Adrenal gland (tissue), 9 donors: ENCODE measurements at regions not wholly inside any gene's neighbourhood (a gene's known extent, or its start where the extent isn't known, plus 50 kb on each side); places are given as distances from the start of the nearest gene placed in this dataset.

ENCODE experiments used
- DNase-seq, 7 donors: peaks; one replicate each; pipeline ENCODE4 v3.0.0-alpha.2; 2019 to 2020
- H3K27ac ChIP-seq, 5 donors: fragments of 200-600 bp; sonication (generic) in 4 of 5; 1 replicate in 3 of 5; 2 replicates in 2 of 5; pipeline versions ENCODE4 v1.5.1 to v1.8.0; 2016 to 2020; ENCODE audit warnings: mild to moderate bottlenecking in 1 of 5
- H3K27me3 ChIP-seq: fragments of 200-600 bp; 2 replicates; pipeline ENCODE4 v1.8.0; 2021
- H3K36me3 ChIP-seq, 2 donors: fragments of 200-600 bp; replicated peaks in 1 of 2; 1 replicate in 1 of 2; 2 replicates in 1 of 2; pipeline versions ENCODE4 v1.5.1 to v1.8.0; 2018 to 2022
- H3K4me1 ChIP-seq, 2 donors: fragments of 200-600 bp; replicated peaks in 1 of 2; 1 replicate in 1 of 2; 2 replicates in 1 of 2; pipeline versions ENCODE4 v1.5.1 to v1.8.0; 2018 to 2021
- H3K4me3 ChIP-seq, 4 donors: fragments of 200-600 bp; sonication (generic) in 3 of 4; one replicate each; pipeline ENCODE4 v1.5.1; 2016 to 2018
- H3K9me3 ChIP-seq, 3 donors: fragments of 200-600 bp; sonication (generic) in 1 of 3; replicated peaks in 1 of 3; 1 replicate in 2 of 3; 2 replicates in 1 of 3; pipeline versions ENCODE4 v1.5.1 to v1.8.0; 2016 to 2021
- CTCF ChIP-seq, 6 experiments: fragments of 450-650 bp in 4 of 6; fragments of 200-600 bp in 2 of 6; sonication (generic) in 1 of 6; IDR thresholded peaks; 1 replicate in 5 of 6; 2 replicates in 1 of 6; pipeline versions ENCODE4 v1.5.1 to v1.8.0; 2016 to 2021; ENCODE audit warnings: antibody characterized with exemption in 6 of 6, mild to moderate bottlenecking in 2 of 6, moderate library complexity in 1 of 6
- POLR2A ChIP-seq, 2 donors: fragments of 450-650 bp; IDR thresholded peaks; one replicate each; pipeline ENCODE4 v1.6.1; 2017; ENCODE audit warnings: antibody characterized with exemption in 2 of 2, mild to moderate bottlenecking in 2 of 2, moderate library complexity in 1 of 2
- WGBS, 4 donors: extraction: QIAGEN DNeasy Blood & Tissue Kit in 2 of 4; methylation state at CpG; one replicate each; pipeline versions ENCODE4 v1.1.5 to v1.1.7; 2013 to 2017; 5-methylcytosine and 5-hydroxymethylcytosine counted together
- intact Hi-C, 2 donors: fragments of 100-400 bp; cut with DNase I; formaldehyde crosslinking; loops; one replicate each; pipeline versions ENCODE4 v1.14.1 to v1.15.0; 2022 to 2023
- donor health status: healthy with polysubstance abuse.
- donor health status: Bipolar disorder and iron deficiency.
- donor health status: DM: yes; HTN: yes; CAD: no.
- donor health status: DM: no; HTN: no; CAD: no.
- donor health status: DM: no; HTN: no; CAD: no.

- Histone ChIP-seq H3K9me3 (no peaks in the 10 kb centered on the region), H3K27me3 (no peaks in the 10 kb centered on the region), H3K36me3 (no peaks in the 10 kb centered on the region), H3K4me3 (no peak overlapping the region), H3K27ac (no peak overlapping the region), H3K4me1 (no peaks in the 10 kb centered on the region)
- WGBS, 4 donors: 77 to 89% (median 83%) methylated on average over 1 of the region's 1 CpG
- TF ChIP-seq POLR2A (IDR thresholded peaks at IDR 0.05): no peak
- TF ChIP-seq CTCF (IDR thresholded peaks at IDR 0.05): no peak
- intact Hi-C loops: no loop called here
- no peak for DNase-seq
Observed at GRCh38 chr2:167501618-167502017, 613.3 kb downstream of the XIRP2 start.

GRCh38 chr2:167493862-167494261, 605.6 kb downstream of the XIRP2 start:
- Histone ChIP-seq H3K4me3 (no peak overlapping the region), H3K36me3 (no peaks in the 10 kb centered on the region), H3K4me1 (no peaks in the 10 kb centered on the region), H3K27ac (no peak overlapping the region), H3K9me3 (no peaks in the 10 kb centered on the region), H3K27me3 (no peaks in the 10 kb centered on the region)
- intact Hi-C loops: no loop called here
- TF ChIP-seq POLR2A (IDR thresholded peaks at IDR 0.05): no peak
- no peak for TF ChIP-seq CTCF (IDR thresholded peaks at IDR 0.05)
- no peak for DNase-seq

GRCh38 chr2:167492486-167492885, 604.2 kb downstream of the XIRP2 start:
- TF ChIP-seq CTCF (IDR thresholded peaks at IDR 0.05) (no peak), POLR2A (IDR thresholded peaks at IDR 0.05) (no peak)
- Histone ChIP-seq H3K27me3 (no peaks in the 10 kb centered on the region), H3K36me3 (no peaks in the 10 kb centered on the region), H3K9me3 (no peaks in the 10 kb centered on the region), H3K4me3 (no peak overlapping the region), H3K27ac (no peak overlapping the region), H3K4me1 (no peaks in the 10 kb centered on the region)
- intact Hi-C loops: no loop called here
- no peak for DNase-seq

- 78 to 94% (median 89%) methylated on average over 3 of the region's 3 CpGs for WGBS, 4 donors
Observed at GRCh38 chr2:167491788-167492187, 603.5 kb downstream of the XIRP2 start.

GRCh38 chr2:167490455-167490854, 602.2 kb downstream of the XIRP2 start:
- TF ChIP-seq CTCF (IDR thresholded peaks at IDR 0.05) (no peak), POLR2A (IDR thresholded peaks at IDR 0.05) (no peak)
- Histone ChIP-seq H3K4me3 (no peak overlapping the region), H3K27me3 (no peaks in the 10 kb centered on the region), H3K9me3 (no peaks in the 10 kb centered on the region), H3K27ac (no peak overlapping the region), H3K36me3 (no peaks in the 10 kb centered on the region), H3K4me1 (no peaks in the 10 kb centered on the region)
- no peak for DNase-seq
- intact Hi-C loops: no loop called here

More at GRCh38 chr2:167491788-167492187, 603.5 kb downstream of the XIRP2 start:
- DNase-seq: no peak
- intact Hi-C loops: no loop called here
- Histone ChIP-seq H3K27me3 (no peaks in the 10 kb centered on the region), H3K9me3 (no peaks in the 10 kb centered on the region), H3K36me3 (no peaks in the 10 kb centered on the region), H3K4me1 (no peaks in the 10 kb centered on the region), H3K27ac (no peak overlapping the region), H3K4me3 (no peak overlapping the region)
- TF ChIP-seq POLR2A (IDR thresholded peaks at IDR 0.05): no peak
